Fibroblast of skin of abdomen (primary cell): ENCODE measurements at regions not wholly inside any gene's neighbourhood (a gene's known extent, or its start where the extent isn't known, plus 50 kb on each side); places are given as distances from the start of the nearest gene placed in this dataset.
A peak's percentile ranks its signal among the peaks of the same experiment; 100 is the strongest.

ENCODE experiments used
- DNase-seq: peaks from one replicate; pipeline ENCODE4 v3.0.0-alpha.2; 2013

DNA sequence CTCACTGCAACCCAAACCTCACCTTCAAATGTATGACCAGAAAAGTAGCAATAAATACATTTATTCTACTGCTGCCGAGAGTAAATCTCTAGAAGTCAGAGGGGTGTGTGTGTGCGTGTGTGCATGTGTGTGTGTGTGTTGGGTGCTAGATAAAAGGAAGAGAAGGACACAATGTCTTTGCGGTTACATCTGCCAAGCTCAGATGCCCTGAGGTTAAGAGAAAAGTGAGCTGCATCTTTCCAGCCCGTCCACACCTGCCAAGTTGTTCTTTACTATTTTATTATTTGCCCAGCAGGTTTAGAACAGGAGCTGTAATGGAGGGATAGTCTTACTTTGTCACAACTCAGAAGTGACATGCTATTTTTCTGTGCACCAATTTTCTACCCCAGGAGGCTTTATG, 54.5 kb upstream of the ANKFN1 start:
- no peak for DNase-seq

DNA sequence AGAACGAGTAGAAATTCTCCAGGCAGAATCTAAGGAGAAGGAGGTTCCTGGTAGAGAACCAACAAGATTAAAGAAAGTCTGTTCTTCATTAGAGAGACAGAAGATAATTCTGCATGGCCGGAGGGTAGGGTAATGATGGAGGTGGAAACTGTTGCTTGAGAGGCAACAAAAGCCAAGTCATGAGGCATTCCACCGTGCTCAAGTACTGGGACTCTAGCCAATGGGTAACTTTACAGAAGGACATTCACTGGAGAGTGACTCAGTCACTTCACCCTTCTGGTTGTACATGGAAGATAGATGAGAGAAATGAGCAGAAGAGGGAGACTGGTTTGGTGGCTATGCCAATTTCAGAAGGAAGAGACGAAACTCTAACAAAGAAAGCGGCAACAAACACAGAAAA, 53.6 kb upstream of the ANKFN1 start:
- DNase-seq, result peak; percentile 10
